Nephron progenitor cell (in vitro differentiated cells): ENCODE measurements at regions not wholly inside any gene's neighbourhood (a gene's known extent, or its start where the extent isn't known, plus 50 kb on each side); places are given as distances from the start of the nearest gene placed in this dataset.

ENCODE experiments used
- DNase-seq: peaks from one replicate; pipeline ENCODE4 v3.0.0; 2021
- H3K27ac Mint-ChIP-seq: 2 replicates; pipeline ENCODE4 v1.8.0; 2021; ENCODE audit warnings: mild to moderate bottlenecking, moderate library complexity, mixed read lengths
- H3K27me3 Mint-ChIP-seq: 2 replicates; pipeline ENCODE4 v1.8.0; 2021; ENCODE audit warnings: mild to moderate bottlenecking, low read depth, mixed read lengths; ENCODE audit not compliant: poor library complexity
- H3K36me3 Mint-ChIP-seq: 2 replicates; pipeline ENCODE4 v1.8.0; 2021; ENCODE audit warnings: low read depth, mixed read lengths
- H3K4me1 Mint-ChIP-seq: 2 replicates; pipeline ENCODE4 v1.8.0; 2021; ENCODE audit warnings: mixed read lengths
- H3K4me3 Mint-ChIP-seq: 2 replicates; pipeline ENCODE4 v1.8.0; 2021; ENCODE audit warnings: mild to moderate bottlenecking, moderate library complexity, mixed read lengths
- H3K9me3 Mint-ChIP-seq: 2 replicates; pipeline ENCODE4 v1.8.0; 2021; ENCODE audit warnings: mild to moderate bottlenecking, moderate library complexity, mixed read lengths
- TF ChIP-seq, protein P1 (sequence below): fragments of 200-600 bp; sonication (generic); IDR thresholded peaks from 2 replicates; pipeline ENCODE4 v1.5.0; 2021; ENCODE audit warnings: antibody characterized with exemption

DNA sequence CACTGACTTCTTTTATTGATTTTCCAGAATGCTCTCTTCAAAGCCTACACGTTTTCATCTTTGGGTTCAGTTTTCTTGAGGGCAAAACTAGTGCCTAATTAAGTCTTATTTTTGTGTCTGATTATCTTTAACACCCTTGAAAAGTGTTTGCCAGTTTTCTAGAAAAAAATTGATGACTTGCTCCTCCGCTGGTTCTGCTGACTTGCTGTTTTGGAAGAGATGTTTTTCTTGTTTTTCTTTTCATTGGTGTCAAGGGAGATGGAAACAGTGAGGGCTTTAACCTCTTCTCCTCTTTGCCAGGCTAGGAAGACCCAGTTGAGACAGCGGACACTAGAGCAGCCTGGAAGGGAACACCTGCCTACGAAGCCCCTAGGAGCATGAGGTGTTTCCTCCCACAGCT is 123.7 kb upstream of the EEPD1 start:
- H3K4me1 Mint-ChIP-seq = peaks cover 6% of the 10 kb centered on the region
- TF ChIP-seq, protein P1, sequence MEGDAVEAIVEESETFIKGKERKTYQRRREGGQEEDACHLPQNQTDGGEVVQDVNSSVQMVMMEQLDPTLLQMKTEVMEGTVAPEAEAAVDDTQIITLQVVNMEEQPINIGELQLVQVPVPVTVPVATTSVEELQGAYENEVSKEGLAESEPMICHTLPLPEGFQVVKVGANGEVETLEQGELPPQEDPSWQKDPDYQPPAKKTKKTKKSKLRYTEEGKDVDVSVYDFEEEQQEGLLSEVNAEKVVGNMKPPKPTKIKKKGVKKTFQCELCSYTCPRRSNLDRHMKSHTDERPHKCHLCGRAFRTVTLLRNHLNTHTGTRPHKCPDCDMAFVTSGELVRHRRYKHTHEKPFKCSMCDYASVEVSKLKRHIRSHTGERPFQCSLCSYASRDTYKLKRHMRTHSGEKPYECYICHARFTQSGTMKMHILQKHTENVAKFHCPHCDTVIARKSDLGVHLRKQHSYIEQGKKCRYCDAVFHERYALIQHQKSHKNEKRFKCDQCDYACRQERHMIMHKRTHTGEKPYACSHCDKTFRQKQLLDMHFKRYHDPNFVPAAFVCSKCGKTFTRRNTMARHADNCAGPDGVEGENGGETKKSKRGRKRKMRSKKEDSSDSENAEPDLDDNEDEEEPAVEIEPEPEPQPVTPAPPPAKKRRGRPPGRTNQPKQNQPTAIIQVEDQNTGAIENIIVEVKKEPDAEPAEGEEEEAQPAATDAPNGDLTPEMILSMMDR = no peak
- H3K36me3 Mint-ChIP-seq = no peaks in the 10 kb centered on the region
- no peaks in the 10 kb centered on the region for H3K9me3 Mint-ChIP-seq
- H3K4me3 Mint-ChIP-seq = no peak overlapping the region
- peaks cover 4% of the 10 kb centered on the region for H3K27me3 Mint-ChIP-seq
- DNase-seq = no peak
- peak overlapping the region; percentile 19 for H3K27ac Mint-ChIP-seq

DNA sequence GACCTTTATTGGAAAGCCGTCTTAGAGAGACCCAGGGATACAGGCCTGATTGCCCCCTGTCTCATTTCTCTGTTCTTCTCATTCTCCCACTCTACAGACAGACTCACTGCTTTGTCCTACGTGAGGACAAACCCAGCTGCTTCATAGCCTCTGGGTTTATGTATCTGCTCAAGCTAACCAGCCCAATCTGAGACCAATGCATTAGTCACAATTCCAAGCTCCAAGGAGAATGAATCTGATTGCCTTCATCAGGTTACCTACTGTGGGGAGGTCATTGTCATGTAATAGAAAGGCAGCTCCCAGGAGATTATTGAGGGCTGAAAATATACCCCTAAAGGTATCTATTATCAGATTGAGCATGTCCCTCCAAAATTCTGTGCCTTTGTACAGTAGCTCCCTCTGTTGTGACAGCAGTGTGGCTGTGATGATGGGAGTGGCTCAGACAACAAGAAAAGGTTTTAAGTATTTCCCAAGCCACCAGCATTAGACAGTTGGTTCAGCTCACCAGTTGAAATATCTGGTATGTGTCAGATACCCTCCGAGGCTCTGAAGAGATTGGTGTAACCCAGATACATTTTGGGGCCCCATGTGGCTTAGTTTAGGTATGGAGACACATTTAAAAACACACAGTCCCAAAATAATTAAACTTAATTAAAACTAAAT is 123.1 kb upstream of the EEPD1 start:
- H3K4me3 Mint-ChIP-seq = no peak overlapping the region
- no peak for DNase-seq
- peaks cover 6% of the 10 kb centered on the region for H3K4me1 Mint-ChIP-seq
- H3K9me3 Mint-ChIP-seq = no peaks in the 10 kb centered on the region
- TF ChIP-seq, protein P1 = no peak
- peaks cover 4% of the 10 kb centered on the region for H3K27me3 Mint-ChIP-seq
- no peak overlapping the region for H3K27ac Mint-ChIP-seq
- no peaks in the 10 kb centered on the region for H3K36me3 Mint-ChIP-seq

DNA sequence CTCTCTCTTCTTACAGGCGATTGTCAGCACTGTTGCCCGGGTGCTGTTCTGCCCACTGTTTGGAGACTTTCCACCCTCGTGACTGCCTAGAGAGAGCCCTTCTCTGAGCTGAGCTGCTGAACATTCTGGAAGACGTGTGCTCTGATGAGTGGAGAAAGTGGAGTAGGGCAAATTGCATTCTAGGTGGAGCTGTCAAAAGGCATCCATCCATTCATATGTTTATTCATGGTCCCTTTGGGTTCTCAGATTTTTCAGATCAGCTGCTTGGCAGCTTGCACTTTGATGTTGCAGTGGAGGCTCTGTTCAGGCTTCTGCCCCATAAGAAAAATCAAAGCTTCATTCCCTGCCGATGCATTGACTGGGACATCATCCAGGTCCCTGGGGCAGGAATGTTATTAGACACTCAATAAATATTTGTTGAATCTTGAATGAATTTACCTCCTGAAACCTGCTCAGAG is 120.7 kb upstream of the EEPD1 start:
- no peak for DNase-seq
- H3K4me3 Mint-ChIP-seq = no peak overlapping the region
- H3K27me3 Mint-ChIP-seq = peaks cover 7% of the 10 kb centered on the region

DNA sequence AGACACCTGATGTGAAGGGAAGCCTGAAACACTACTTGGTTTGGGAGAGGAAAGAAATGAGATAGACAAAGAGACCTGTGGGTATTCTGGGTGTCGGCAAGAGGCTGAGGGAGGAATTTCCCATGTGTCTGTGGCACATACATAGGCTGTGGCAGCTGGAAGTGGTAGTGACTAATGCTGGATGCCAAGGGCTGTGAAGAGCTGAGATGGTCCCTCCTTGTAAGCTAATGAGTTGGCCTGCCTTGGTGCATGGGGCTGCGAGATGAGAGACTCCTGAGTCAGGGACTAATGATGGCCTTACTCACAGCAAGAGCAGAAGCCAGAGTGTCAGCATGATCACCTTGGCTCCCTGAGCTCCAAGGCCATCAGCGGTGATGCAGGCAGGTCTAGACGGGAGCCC is 119.0 kb upstream of the EEPD1 start:
- no peaks in the 10 kb centered on the region for H3K36me3 Mint-ChIP-seq
- H3K4me1 Mint-ChIP-seq = peaks cover 29% of the 10 kb centered on the region
- peaks cover 10% of the 10 kb centered on the region for H3K27me3 Mint-ChIP-seq
- no peak for DNase-seq
- TF ChIP-seq, protein P1 = no peak
- no peaks in the 10 kb centered on the region for H3K9me3 Mint-ChIP-seq
- H3K27ac Mint-ChIP-seq = no peak overlapping the region
- H3K4me3 Mint-ChIP-seq = no peak overlapping the region

More for the DNA sequence above, 120.7 kb upstream of the EEPD1 start:
- TF ChIP-seq, protein P1 = no peak
- Mint-ChIP-seq H3K9me3 (no peaks in the 10 kb centered on the region), H3K36me3 (no peaks in the 10 kb centered on the region), H3K27ac (no peak overlapping the region), H3K4me1 (peaks cover 26% of the 10 kb centered on the region)

DNA sequence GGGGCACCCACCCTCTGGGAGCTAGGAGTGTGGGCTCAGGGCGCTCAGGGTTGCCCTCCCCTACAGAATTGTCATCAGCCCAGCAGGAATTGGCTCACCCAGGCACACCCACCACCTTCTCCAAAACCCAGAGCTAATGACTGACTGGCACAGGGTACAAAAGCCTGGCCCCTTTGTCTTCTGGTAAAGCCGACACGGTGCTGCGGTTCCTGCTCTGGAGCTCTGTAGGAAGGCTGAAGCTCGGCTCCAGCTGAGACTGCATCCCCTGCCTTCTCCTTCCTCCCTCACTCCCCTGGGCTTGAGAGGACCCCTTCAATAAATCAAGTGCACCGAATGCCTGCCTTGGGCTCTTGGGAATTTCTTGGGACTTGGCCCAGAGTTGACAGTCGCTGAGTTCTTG is 117.9 kb upstream of the EEPD1 start:
- H3K36me3 Mint-ChIP-seq = no peaks in the 10 kb centered on the region
- peaks cover 23% of the 10 kb centered on the region for H3K4me1 Mint-ChIP-seq
- H3K27ac Mint-ChIP-seq = no peak overlapping the region
- H3K4me3 Mint-ChIP-seq = no peak overlapping the region
- DNase-seq = no peak
- peaks cover 6% of the 10 kb centered on the region for H3K27me3 Mint-ChIP-seq
- TF ChIP-seq, protein P1 = no peak
- no peaks in the 10 kb centered on the region for H3K9me3 Mint-ChIP-seq

DNA sequence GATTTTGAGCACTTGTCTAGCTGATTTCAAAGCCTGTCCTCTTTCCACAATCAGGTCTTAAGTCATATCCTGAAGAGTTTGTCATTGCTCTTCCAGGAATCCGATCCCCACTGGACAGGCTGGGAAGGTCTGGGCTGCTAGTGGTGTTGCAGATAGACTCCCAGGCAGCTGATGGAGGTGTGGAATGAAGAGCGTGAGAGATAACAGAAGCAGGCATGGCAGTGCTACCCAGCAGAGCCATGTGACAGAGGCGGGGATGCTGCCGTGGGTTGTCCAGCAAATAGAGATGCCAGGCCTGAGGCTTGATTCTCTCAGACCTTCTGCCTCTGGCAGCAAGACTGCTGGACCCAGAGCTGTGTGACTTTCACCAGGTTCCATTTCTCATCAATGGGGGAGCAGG is 116.5 kb upstream of the EEPD1 start:
- H3K27ac Mint-ChIP-seq = no peak overlapping the region

More for the DNA sequence above, 116.5 kb upstream of the EEPD1 start:
- TF ChIP-seq, protein P1 = no peak
- no peak for DNase-seq
- H3K4me1 Mint-ChIP-seq = peaks cover 23% of the 10 kb centered on the region
- peaks cover 6% of the 10 kb centered on the region for H3K27me3 Mint-ChIP-seq
- no peak overlapping the region for H3K4me3 Mint-ChIP-seq
- H3K36me3 Mint-ChIP-seq = no peaks in the 10 kb centered on the region
- no peaks in the 10 kb centered on the region for H3K9me3 Mint-ChIP-seq
